Uterus (tissue), 3 donors: ENCODE measurements at regions not wholly inside any gene's neighbourhood (a gene's known extent, or its start where the extent isn't known, plus 50 kb on each side); places are given as distances from the start of the nearest gene placed in this dataset.
"Not testable (repeated sequence)": the region's sequence is repeated elsewhere in the genome, so short reads cannot be mapped to it uniquely, and the experiment has no call there.

Experiments
- DNase-seq, 2 donors: peaks; one replicate each; pipeline ENCODE4 v3.0.0-alpha.2; 2019 to 2020
- H3K27ac ChIP-seq, 2 donors: fragments of 200-600 bp; sonication (generic); 1 replicate in 1 of 2; 2 replicates in 1 of 2; pipeline ENCODE4 v1.5.1; 2016 to 2018
- H3K27me3 ChIP-seq, 2 donors: fragments of 200-600 bp; sonication (generic); one replicate each; pipeline ENCODE4 v1.5.1; 2018 to 2019; ENCODE audit warnings: control low read depth in 1 of 2
- H3K36me3 ChIP-seq, 2 donors: fragments of 200-600 bp; sonication (generic); one replicate each; pipeline ENCODE4 v1.5.1; 2019; ENCODE audit warnings: control low read depth in 1 of 2
- H3K4me1 ChIP-seq, 2 donors: fragments of 200-600 bp; sonication (generic); one replicate each; pipeline ENCODE4 v1.5.1; 2018 to 2019; ENCODE audit warnings: control low read depth in 1 of 2
- H3K4me3 ChIP-seq, 2 donors: fragments of 200-600 bp; sonication (generic); 1 replicate in 1 of 2; 2 replicates in 1 of 2; pipeline ENCODE4 v1.5.1; 2018 to 2019; ENCODE audit warnings: mild to moderate bottlenecking in 1 of 2
- H3K9me3 ChIP-seq, 2 donors: fragments of 200-600 bp; sonication (generic); one replicate each; pipeline ENCODE4 v1.5.1; 2019; ENCODE audit warnings: control low read depth in 1 of 2
- POLR2A ChIP-seq, 2 donors: fragments of 450-650 bp; IDR thresholded peaks; one replicate each; pipeline ENCODE4 v1.6.1; 2016; ENCODE audit warnings: antibody characterized with exemption in 2 of 2, mild to moderate bottlenecking in 1 of 2, moderate library complexity in 1 of 2
- intact Hi-C: fragments of 100-400 bp; cut with DNase I; formaldehyde crosslinking; loops from one replicate; pipeline ENCODE4 v1.15.1; 2023; ENCODE audit warnings: low total_unique reads
- TF ChIP-seq, protein P1 (sequence below), 4 experiments: fragments of 200-600 bp in 2 of 4; fragments of 450-650 bp in 2 of 4; sonication (generic) in 2 of 4; IDR thresholded peaks; one replicate each; pipeline ENCODE4 v1.5.1; 2016 to 2019; ENCODE audit warnings: antibody characterized with exemption in 4 of 4, mild to moderate bottlenecking in 2 of 4, moderate library complexity in 1 of 4
- donor health status: DM: yes; HTN: yes; CAD: no.

DNA sequence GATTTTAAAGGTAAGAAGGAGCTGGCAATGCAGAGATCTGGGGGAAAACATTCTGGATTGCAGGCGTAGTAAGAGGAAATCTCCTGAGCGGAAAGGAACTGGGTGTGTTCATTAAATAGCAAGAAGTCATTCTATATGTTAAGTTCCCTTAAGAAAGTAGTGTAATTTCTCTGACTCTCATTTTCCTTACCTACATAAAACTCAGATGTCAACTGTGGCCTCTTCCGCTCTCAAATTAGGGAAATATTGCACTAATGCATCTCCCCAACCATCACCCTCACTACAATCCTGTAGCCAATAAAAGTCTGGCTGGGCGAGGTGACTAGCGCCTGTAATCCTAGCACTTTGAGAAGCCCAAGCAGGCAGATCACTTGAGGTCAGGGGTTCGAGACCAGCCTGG, 89.0 kb upstream of the CDC42EP3 start:
- no peak for DNase-seq
- no peaks in the 10 kb centered on the region for H3K9me3 ChIP-seq
- TF ChIP-seq, protein P1, sequence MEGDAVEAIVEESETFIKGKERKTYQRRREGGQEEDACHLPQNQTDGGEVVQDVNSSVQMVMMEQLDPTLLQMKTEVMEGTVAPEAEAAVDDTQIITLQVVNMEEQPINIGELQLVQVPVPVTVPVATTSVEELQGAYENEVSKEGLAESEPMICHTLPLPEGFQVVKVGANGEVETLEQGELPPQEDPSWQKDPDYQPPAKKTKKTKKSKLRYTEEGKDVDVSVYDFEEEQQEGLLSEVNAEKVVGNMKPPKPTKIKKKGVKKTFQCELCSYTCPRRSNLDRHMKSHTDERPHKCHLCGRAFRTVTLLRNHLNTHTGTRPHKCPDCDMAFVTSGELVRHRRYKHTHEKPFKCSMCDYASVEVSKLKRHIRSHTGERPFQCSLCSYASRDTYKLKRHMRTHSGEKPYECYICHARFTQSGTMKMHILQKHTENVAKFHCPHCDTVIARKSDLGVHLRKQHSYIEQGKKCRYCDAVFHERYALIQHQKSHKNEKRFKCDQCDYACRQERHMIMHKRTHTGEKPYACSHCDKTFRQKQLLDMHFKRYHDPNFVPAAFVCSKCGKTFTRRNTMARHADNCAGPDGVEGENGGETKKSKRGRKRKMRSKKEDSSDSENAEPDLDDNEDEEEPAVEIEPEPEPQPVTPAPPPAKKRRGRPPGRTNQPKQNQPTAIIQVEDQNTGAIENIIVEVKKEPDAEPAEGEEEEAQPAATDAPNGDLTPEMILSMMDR (IDR thresholded peaks at IDR 0.05): no peak
- no peak for TF ChIP-seq POLR2A (IDR thresholded peaks at IDR 0.05)
- peaks cover 0 to 21% of the 10 kb centered on the region in 2 donors for H3K4me1 ChIP-seq
- H3K27me3 ChIP-seq: no peaks in the 10 kb centered on the region
- no peak overlapping the region for H3K4me3 ChIP-seq
- H3K27ac ChIP-seq: no peak overlapping the region
- H3K36me3 ChIP-seq: no peaks in the 10 kb centered on the region
- intact Hi-C loops: no loop called here

- intact Hi-C loops, DNase-seq: not testable (repeated sequence)
Observed at GRCh38 chr2:37762281-37762680, 90.8 kb upstream of the CDC42EP3 start.

GRCh38 chr2:37764739-37765138, 93.3 kb upstream of the CDC42EP3 start:
- Histone ChIP-seq H3K36me3 (no peaks in the 10 kb centered on the region), H3K4me1 (peaks cover 7 to 15% of the 10 kb centered on the region in 2 donors), H3K27ac (peak overlapping the region; percentile 59 to 98), H3K9me3 (no peaks in the 10 kb centered on the region), H3K27me3 (no peaks in the 10 kb centered on the region), H3K4me3 (no peak overlapping the region)
- TF ChIP-seq POLR2A (IDR thresholded peaks at IDR 0.05): no peak
- TF ChIP-seq, protein P1 (IDR thresholded peaks at IDR 0.05): no peak
- intact Hi-C loops: no loop called here
- DNase-seq: no peak

More at GRCh38 chr2:37762281-37762680, 90.8 kb upstream of the CDC42EP3 start:
- H3K27ac ChIP-seq: peak overlapping the region; percentile 59 to 98
- not testable (repeated sequence) for H3K4me3 ChIP-seq, H3K36me3 ChIP-seq, H3K27me3 ChIP-seq, H3K9me3 ChIP-seq
- peaks cover 2 to 23% of the 10 kb centered on the region in 2 donors for H3K4me1 ChIP-seq

DNA sequence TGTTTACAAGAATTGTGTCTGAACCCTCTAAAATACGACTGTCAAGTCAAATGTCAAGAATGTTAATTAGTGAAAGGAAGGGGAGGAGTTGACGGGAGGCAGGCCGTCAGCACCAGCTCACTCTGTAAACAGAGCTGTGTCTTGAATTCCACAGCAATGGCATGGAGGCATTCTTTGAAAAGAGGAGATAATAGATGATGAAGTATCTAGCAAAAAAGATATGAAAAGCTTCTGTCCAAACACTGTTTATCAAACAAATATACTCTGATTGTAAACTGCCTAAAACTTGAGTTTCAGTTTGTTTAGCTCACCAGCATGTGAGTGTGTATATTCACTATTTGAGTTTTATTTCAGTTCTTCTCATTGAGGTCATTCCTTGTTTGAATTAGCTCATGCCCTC, 94.7 kb upstream of the CDC42EP3 start:
- no peak for DNase-seq
- Histone ChIP-seq H3K27ac (peak overlapping the region; percentile 59 to 98), H3K27me3 (no peaks in the 10 kb centered on the region), H3K36me3 (no peaks in the 10 kb centered on the region), H3K4me1 (peaks cover 7 to 15% of the 10 kb centered on the region in 2 donors), H3K9me3 (no peaks in the 10 kb centered on the region), H3K4me3 (no peak overlapping the region)
- TF ChIP-seq POLR2A (IDR thresholded peaks at IDR 0.05): no peak
- TF ChIP-seq, protein P1 (IDR thresholded peaks at IDR 0.05): no peak
- intact Hi-C loops: no loop called here

DNA sequence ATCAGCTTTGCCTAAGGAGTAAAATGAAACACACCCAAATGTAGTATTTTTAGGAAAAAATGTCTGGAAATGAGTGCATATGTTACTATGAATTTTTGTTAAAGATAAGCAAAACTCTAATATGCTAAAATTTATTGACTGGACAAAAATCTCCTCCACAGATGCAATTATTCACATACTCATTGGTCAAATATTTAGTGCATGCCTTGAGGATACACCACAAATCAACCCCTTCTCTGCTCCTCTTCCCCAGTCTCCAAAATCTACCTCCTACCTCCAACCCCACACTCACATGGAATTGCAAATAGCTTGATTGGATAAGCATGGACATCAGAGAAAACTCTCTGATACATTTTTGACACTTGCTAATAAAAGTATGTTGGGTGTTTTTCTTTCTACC, 95.6 kb upstream of the CDC42EP3 start:
- no peak for DNase-seq
- Histone ChIP-seq H3K36me3 (no peaks in the 10 kb centered on the region), H3K4me3 (no peak overlapping the region), H3K4me1 (peaks cover 7 to 14% of the 10 kb centered on the region in 2 donors), H3K27me3 (no peaks in the 10 kb centered on the region), H3K9me3 (no peaks in the 10 kb centered on the region), H3K27ac (peak overlapping the region; percentile 87 to 98)
- intact Hi-C loops: no loop called here
- TF ChIP-seq, protein P1 (IDR thresholded peaks at IDR 0.05): no peak
- TF ChIP-seq POLR2A (IDR thresholded peaks at IDR 0.05): no peak
